GM18502 (cell line): ENCODE measurements at regions not wholly inside any gene's neighbourhood (a gene's known extent, or its start where the extent isn't known, plus 50 kb on each side); places are given as distances from the start of the nearest gene placed in this dataset.
"Not testable (repeated sequence)": the region's sequence is repeated elsewhere in the genome, so short reads cannot be mapped to it uniquely, and the experiment has no call there.

Experiments used
- ATAC-seq: cut with Tn5 transposase; IDR thresholded peaks from one replicate; pipeline ENCODE4 v1.9.1; 2021; ENCODE audit warnings: mild to moderate bottlenecking; ENCODE audit not compliant: unreplicated experiment, poor library complexity

DNA sequence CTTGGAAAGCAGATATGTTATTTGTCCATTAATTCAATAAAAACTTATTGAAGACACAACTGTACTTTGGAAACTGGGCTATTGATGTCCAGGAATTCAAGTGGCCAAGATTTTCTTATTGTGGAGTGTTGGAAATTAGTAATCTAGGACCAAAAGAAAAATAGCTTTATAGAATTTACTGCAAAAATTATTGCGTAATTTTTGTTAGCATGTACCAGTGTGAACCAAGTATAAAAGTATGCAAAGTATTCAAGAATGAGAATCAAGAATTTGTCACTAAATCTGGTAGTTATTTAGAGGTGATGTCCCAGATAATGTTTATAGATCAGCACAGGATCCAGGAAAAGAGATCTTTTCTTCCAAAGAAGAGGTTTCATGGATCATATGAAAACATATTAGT, 468.9 kb upstream of the CTSO start:
- no peak for ATAC-seq

DNA sequence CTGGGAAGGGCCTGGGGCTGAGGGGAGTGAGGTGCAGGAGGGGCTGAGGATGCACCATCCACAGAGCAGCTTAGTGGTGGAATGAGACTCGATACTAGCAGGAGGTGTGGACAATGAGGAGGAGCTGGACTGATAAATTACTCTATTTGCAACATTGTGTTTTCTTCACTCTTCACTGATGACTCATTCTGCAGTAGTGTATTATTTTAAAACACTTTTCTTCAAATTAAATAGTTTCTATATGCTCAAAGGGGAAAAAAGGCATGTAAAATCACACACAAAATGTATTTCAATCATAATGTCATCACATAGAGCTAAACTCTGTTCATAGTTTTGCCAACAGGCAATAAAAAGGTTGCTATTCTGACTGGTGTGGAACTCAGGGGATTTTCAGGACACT, 467.0 kb upstream of the CTSO start:
- ATAC-seq, result no peak

DNA sequence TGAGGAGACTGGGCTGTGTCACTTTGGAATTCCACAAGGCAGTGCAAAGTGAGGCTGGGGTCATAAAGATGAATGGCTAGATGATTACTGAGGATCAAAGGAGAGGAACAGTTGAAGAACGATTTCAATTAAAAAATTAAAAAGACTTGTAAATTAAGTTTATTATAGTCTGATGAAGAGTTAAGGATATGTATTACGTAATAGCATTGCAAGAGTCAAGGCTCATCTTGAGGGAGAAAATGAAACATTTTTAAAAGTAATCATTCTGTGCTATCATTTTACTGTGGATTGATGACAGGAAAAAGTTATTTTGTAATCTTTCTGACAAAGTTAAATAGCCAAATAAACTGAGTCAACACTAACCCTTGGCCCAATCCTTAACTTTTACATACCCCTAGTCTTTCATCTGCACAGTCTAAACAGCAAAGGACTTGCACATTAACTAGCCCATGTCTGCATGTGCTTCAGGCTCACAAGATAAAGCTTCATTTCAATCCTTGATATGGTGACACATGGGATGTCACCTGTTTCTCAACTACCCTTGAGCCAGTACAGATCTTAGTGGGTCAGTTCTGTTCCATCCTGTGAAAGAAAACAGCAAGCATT, 465.5 kb upstream of the CTSO start:
- ATAC-seq, result no peak

DNA sequence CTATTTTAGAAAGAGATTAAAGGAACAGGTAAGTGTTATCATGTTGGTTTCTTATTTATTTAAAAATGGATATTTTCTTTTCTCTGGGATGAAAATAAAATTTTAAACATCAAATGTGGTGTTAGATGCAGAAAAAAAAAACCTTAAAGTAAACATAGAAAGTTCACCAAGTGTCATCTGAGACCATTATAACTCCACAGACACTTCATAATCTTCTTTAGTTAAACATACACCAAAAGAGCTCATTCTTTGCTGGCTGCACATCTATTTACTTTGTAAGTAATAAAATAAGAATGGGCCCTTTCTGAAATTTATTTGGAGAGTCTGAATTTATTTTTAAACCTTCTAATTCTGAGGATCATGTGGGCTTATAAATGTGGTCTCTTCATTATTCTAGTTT, 460.7 kb upstream of the CTSO start:
- no peak for ATAC-seq

DNA sequence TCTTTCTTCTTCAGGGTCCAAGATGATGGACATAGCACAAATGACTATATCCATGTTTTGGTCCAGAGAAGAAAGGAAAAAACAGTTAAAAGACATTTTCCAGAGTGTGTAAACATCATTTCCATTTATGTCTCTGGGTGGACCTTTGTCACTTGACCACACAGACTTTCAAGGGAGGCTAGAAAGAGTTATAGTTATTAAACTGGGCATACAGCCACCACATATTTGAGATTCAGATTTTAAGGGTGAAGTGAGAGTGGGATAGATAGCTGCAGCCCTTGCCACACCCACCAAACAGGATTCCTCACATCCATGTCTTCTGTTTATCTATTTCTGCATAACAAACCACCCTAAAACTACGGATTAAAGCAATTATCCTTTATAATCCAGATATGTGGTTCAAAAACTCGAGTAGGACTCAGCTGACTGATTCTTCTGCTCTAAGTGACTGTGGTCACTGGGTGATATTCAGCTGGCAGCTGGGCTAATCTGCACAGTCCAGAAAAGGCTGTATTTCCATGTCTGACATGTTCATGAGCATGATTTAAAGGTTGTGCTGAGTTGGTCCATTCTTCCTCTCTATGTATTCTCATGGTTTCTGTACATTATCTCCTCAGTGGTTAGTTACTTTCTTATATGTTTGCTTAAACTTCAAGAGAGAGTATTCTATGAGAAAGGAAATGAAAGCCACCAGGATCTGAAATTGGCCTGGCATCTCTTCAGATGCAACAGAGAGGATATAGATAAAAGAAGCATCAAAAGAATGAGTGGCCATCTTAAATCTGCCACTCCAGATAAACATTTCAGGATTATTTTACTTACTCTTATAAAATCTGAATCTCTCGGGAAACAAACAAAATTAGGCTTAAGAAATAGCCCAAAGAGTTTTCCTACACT, 459.8 kb upstream of the CTSO start:
- no peak for ATAC-seq

DNA sequence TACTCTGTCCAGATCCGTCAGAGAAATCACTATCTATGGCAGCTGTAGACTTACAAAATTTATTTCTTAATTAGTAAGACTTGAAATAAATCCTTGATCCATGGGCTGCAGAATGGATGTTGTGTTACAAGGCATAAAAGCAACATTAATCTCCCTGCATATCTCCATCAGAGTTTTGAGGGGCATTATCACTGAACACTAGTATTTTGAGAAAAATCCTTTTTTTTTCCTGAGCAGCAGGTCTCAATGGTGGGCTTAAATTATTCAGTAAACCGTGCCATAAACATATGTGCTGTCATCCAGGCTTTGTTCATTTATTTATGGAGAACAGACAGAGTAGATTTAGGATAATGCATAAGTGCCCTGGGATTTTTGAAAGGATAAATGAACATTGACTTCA, 457.9 kb upstream of the CTSO start:
- no peak for ATAC-seq

DNA sequence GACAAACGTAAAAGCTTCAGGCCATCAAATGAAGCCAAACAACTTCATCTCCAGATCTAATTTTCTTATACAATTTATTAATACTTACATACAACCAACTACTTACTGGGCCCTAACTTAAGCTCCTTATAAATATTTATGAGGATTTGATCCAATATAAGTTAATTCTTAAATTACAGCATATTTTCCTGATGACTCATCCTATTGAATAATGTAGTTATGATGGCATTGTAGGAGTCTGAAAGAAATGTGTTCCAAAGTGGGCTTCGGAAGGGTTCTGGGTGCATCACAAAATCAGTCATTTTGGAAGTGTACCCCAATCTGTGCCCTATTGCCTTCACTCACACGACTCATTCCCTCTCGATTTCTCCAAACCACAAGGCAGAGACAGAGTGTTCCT, 455.1 kb upstream of the CTSO start:
- ATAC-seq, result no peak

DNA sequence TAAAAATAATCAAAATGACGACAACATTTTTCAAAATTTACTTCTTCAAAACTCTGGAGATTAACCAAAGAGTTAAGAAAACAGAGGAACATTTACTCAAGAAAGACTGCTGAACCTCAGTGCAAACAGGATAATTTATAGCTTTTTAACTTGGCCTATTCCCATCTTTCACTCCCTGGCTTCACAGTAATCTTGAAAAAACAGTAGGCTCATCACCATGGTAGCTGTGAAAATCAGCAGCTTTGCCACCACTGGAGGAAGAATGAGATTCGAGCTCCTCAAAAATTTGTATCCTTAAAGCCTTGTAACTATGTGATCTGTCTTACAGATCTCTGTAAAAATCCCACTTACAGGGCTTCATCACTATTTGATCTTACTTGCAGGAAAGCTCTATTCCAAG, 447.7 kb upstream of the CTSO start:
- no peak for ATAC-seq

DNA sequence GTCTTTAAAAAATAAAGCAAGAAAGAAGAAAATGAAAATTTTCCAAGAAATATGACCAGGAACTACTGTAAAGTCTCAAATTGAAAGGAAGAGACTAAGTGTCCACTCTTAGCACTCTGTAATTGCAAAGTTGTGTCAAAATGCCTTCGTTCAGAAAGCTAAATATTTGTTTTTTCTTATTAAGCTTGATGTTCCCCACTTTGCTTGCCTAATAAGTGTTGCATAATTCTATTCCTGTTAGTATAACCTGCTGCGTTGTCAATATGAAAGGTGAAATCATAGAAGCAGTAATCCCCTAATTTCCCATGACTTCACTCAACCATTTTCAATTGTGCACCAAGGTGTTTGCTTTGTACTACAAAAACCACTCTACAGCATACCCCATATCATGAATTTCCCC, 442.9 kb upstream of the CTSO start:
- ATAC-seq, result no peak

DNA sequence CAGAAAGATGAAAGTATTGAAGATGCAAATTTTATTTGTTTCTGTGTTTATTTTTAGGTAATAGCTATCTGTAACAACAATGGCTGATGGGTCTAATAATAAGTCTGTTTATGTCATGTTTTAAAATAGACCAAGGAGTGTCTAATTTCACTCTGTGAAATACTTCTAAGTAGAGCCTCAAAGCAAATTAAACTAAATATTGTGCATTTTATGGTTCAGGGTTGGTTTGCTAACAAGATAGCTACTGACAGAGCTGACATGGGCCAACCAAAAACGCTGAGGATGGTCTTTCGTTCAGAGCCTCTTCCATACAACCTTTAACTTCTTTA, 437.6 kb upstream of the CTSO start:
- no peak for ATAC-seq

DNA sequence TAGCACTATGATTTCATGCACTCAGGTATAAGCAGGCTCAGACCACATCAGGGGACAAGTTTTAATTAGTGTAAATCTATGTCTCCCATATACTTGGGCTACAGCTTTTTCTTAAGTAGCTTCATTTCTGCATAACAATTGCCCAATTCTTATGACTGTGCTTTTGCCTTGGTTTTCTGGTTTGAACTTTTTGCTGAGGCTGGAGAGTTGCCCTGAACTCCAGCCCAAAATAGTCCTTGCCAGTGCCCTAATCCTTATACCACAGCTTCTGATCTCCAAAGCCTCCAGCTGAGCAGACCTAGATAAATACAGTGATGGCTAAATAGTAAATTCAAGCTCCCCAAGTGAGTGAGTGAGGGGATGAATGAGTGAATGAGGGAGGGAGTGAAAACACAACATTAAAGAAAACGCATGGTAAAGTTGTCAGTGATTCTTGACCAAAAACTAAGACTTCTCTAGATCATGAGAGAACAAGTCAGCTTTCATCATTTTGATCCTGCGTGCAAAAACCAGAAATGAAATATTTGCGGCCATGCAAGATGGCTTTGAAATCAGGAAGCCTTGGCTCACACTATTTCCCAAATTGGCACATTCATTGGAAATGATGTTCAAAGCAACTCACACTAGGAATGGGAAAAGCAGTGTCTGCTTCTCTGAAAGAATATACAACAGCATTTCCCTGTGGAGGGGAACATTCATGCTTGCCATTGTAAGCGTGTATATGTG, 437.1 kb upstream of the CTSO start:
- no peak for ATAC-seq

DNA sequence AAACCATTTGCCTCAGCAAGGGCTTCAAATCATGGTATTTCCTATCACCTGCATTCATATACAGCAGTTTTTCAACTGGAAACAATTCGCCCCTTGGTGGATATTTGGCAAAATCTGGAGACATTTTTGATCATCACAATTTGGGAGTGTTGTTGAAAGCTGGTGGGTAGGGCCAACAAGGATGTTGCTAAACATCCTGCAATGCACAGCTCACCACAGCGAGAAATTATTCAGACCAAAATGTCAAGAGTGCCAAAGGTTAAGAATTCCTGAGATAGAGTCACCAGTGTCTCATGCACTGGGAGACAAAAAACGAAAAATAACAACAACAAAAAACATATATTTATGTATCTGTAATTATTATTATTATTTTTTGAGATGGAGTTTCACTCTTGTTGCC, 435.2 kb upstream of the CTSO start:
- ATAC-seq, result no peak

DNA sequence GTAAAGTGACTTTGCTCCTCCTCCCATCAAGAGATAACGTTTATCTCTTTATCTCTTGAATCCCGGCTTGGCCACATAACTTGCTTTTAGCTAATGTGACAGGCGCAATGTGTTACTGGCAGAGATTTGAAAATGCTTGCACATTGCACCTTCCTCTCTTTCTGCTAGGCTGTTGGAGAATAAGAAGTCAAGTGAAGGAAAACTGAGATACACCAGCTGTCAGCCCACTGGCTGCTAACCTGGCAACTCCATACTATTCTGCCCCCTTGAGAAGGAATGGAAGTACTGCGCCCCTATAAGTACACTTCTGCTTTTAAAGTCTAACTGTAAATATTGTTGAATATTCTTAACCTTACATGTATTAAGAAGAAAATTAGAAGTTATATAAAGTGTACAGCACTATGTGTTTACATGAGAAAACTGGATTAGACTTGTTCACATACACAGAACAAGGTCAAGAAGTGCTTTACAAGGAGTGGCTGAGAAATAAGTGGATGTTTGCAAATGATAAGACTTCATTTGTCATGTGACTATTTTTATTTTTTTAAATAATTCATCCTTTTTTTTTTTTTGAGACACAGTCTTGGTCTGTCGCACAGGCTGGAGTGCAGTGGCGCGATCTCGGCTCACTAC, 424.5 kb upstream of the CTSO start:
- ATAC-seq, result peak; percentile 95

DNA sequence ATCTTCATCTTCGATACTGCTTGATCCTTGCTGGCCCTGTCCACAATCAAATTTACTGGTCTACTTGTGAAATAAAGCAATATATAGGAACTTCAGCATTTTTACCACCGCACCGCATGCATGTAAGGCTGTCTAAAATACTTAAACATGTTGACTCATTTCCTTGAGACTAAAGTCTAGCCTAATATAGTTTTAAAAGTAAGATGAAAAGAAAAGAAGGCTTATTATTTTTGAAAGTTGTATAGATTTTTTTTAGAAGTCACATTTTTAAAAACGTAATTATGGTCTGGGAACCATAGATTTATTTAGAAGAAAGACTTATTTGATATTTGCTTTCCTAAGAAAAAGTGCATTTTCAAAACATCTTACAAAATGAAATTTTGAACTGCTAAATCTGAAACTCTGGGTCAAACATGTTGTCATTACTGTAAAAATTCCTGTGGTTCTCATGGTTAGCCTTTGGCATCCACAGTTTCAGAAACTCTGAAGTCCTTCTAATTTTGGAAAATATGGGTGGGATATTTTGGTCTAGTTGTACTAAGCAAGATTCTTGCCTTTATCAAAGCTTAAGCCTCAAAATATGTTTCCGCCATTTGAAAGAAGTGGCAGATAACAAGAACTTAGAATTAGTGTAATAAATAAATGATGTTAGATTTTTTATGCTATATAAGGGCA, 423.5 kb upstream of the CTSO start:
- ATAC-seq, result no peak

DNA sequence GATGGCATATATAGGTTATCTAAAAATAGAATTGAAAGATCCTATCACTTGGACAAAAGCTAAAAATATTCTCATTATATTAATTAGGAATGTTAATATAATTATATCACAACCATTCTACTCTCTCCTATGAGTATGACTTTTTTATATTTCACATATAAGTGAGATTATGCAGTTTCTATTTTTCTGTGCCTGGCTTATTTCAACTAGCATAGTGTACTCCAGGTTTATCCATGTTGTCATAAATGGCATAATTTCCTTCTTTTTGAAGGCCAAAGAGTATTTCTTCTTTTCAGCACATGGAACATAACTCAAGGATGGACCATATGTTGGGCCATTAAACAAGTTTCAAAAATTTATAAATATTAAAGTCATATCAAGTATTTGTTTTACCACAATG, 421.2 kb upstream of the CTSO start:
- no peak for ATAC-seq

DNA sequence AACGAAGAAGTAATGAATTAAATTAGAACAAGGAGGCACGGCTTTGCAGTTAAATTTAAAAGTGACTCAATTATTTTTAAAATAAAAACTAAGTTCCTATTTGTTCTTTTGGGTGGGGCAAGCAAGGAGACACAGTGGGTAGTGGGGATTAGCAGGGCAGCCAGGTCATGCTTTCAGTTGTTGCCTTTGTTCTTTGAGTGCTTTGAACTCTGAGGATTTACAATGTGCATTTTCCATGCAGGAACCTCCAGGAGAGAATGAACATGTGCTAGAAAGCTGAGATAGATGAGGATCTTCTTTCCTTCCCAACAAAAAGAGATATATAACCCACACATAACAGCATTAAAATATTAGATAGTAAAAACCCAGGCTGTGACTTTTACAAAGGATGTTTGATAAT, 420.4 kb upstream of the CTSO start:
- no peak for ATAC-seq

DNA sequence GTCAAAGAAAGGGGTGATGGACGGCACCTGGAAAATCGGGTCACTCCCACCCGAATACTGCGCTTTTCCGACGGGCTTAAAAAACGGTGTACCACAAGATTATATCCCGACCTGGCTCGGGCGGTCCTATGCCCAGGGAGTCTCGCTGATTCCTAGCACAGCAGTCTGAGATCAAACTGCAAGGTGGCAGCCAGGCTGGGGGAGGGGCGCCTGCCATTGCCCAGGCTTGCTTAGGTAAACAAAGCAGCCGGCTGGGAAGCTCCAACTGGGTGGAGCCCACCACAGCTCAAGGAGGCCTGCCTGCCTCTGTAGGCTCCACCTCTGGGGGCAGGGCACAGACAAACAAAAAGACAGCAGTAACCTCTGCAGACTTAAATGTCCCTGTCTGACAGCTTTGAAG, 413.8 kb upstream of the CTSO start:
- ATAC-seq, result not testable (repeated sequence)

DNA sequence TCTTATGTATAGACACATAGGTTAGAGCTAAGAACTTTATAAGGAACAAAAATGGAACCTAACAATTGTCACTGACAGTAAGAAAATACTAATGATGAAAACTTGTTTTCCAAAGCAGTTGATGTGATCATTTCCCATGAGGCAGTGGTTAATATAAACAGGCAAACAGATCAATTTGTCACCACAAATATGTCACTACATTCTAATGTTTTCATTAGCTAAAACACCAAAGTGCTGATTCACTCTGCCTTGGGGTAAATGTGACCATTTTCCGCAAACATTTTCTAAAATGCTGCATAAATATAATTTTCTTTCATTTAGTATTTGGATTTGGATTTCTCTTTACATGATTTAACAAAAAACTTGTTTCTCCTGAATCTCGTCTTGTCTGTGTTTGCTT, 408.9 kb upstream of the CTSO start:
- no peak for ATAC-seq

DNA sequence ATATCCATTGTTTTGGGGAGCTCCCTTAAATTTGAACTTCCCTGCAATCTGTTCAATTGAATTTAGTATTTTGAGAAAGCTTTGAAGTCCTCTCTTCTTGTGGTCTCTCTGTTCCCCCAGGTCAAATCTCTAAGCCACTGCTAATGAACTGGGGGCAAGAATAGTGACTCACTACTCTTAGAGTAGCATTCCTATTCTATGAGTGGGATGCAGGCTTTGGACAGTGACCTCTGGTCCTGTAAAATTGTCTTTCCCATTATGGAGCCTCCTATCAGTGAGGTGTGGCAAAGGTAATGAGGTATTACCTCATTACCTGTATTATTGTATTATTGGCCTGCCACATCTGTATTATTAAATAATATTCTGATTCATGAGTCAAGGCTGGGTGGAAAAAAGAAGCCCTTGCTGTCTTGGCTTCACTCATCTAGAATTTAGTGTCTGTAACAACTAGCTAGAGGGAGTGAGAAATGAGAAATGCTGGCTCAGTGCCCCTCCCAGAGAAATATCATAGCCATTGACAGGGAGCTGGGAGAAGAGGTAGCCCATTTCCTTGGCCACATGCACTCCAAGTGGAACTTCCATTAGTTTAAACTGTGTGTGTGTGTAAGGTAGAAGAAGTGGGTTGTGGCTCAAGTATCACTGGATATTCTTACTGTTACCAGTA, 393.9 kb upstream of the CTSO start:
- ATAC-seq, result no peak

DNA sequence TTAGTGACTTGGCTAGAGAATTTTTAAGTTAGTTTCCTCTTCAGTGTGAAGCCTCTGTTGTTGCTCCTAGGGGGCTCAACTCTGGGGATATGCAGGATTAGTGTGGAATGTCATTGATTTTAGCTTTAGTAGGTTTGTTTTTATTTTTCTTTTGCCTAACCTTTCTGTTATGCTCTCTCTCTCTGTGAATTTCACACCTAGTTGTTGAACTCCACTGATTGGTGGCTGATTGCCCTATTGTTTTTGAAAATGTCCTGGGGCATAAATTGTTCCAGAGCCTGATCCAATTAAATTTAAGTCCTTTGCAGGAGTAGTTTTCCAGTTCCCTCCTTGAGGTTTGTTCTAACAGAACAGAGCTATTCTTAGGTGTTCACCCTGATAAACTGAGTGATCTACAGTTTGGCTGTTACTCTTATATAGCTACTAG, 393.3 kb upstream of the CTSO start:
- ATAC-seq, result no peak
